CD4-positive, alpha-beta memory T cell (primary cell): ENCODE measurements at regions not wholly inside any gene's neighbourhood (a gene's known extent, or its start where the extent isn't known, plus 50 kb on each side); places are given as distances from the start of the nearest gene placed in this dataset.

Experiments
- CTCF ChIA-PET: fragments of 350-600 bp; sonication (Branson Sonifier 250); formaldehyde crosslinking; loops from one replicate; lab custom pipeline; 2021; ENCODE audit warnings: inconsistent platforms; ENCODE audit not compliant: partially characterized antibody; lab: Charles Lee
- POLR2A ChIA-PET: fragments of 350-600 bp; sonication (Branson Sonifier 250); formaldehyde crosslinking; loops from one replicate; lab custom pipeline; 2021; ENCODE audit not compliant: partially characterized antibody; lab: Charles Lee
- DNase-seq, 5 donors: peaks; one replicate each; pipeline versions ENCODE4 v3.0.0 to v3.0.0-alpha.2; 2020 to 2022; ENCODE audit warnings: mixed read lengths in 1 of 5
- H3K27ac ChIP-seq: one replicate; pipeline ENCODE4 v1.7.0; 2013; ENCODE audit warnings: low read depth, low read length
- H3K27me3 ChIP-seq: 2 replicates; pipeline ENCODE4 v1.7.0; 2013; ENCODE audit warnings: mild to moderate bottlenecking, low read length, moderate library complexity; ENCODE audit not compliant: insufficient read depth
- H3K36me3 ChIP-seq: 2 replicates; pipeline ENCODE4 v1.7.0; 2013; ENCODE audit warnings: mild to moderate bottlenecking, low read length, moderate library complexity; ENCODE audit not compliant: insufficient read depth
- H3K4me1 ChIP-seq: 2 replicates; pipeline ENCODE4 v1.7.0; 2013; ENCODE audit warnings: mild to moderate bottlenecking, low read length, moderate library complexity; ENCODE audit not compliant: insufficient read depth
- H3K4me3 ChIP-seq, 2 donors: one replicate each; pipeline ENCODE4 v1.7.0; 2013; ENCODE audit warnings: low read length in 2 of 2, mild to moderate bottlenecking in 1 of 2
- H3K9me3 ChIP-seq, 2 donors: one replicate each; pipeline ENCODE4 v1.7.0; 2013; ENCODE audit warnings: low read length in 2 of 2, control low read depth in 1 of 2; ENCODE audit not compliant: control insufficient read depth in 1 of 2
- H3K27ac Mint-ChIP-seq, 7 donors: one replicate each; pipeline ENCODE4 v1.8.0; 2020 to 2021; ENCODE audit warnings: mixed read lengths in 7 of 7, mild to moderate bottlenecking in 6 of 7, inconsistent platforms in 3 of 7, moderate library complexity in 3 of 7
- H3K27me3 Mint-ChIP-seq, 2 donors: one replicate each; pipeline ENCODE4 v1.8.0; 2020 to 2021; ENCODE audit warnings: mixed read lengths in 2 of 2
- H3K36me3 Mint-ChIP-seq, 2 donors: one replicate each; pipeline ENCODE4 v1.8.0; 2020 to 2021; ENCODE audit warnings: mixed read lengths in 2 of 2, inconsistent platforms in 1 of 2, mild to moderate bottlenecking in 1 of 2
- H3K4me1 Mint-ChIP-seq, 4 donors: one replicate each; pipeline ENCODE4 v1.8.0; 2020 to 2021; ENCODE audit warnings: mixed read lengths in 4 of 4, mild to moderate bottlenecking in 1 of 4
- H3K4me3 Mint-ChIP-seq, 8 donors: one replicate each; pipeline ENCODE4 v1.8.0; 2020 to 2021; ENCODE audit warnings: mixed read lengths in 8 of 8, mild to moderate bottlenecking in 7 of 8, moderate library complexity in 6 of 8, inconsistent platforms in 3 of 8
- H3K9me3 Mint-ChIP-seq, 8 donors: one replicate each; pipeline ENCODE4 v1.8.0; 2020 to 2021; ENCODE audit warnings: mixed read lengths in 8 of 8, mild to moderate bottlenecking in 5 of 8, inconsistent platforms in 3 of 8, moderate library complexity in 1 of 8
- intact Hi-C: fragments of 100-400 bp; cut with micrococcal nuclease; formaldehyde crosslinking; loops from one replicate; pipeline ENCODE4 v1.15.1; 2023

DNA sequence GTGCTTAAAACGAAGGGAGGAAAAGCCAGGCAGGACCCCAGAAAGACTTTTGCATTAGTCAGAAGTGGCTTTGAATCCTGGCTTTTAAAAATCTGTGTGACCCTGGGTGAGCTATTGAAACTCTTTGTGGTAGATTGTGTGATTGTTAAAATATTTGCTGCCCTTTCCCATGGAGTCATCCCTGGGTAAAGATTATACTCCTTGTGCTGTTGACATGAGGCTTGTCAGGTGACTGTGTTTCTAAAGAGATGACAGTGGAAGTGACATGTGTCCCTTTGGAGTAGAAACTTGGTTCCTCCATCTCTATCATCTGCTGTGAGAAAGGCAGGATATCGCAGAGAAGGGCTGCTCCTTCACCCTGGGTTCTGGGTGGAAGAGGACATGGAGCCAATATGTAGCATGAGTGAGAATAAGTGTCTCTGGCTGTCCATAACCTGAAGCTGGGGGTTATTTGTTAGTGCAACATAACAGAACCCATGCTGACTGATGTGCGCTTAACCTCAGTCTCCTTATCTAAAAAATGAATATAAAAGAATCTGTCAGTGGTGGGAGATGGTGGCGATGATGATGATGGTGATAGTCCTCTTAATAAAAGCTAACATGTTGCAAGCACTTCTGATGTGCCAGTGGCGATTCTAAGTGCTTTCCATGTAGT lies 187.6 kb downstream of the RHOU start:
- no peaks in the 10 kb centered on the region for H3K27me3 Mint-ChIP-seq
- no peak overlapping the region for H3K4me3 Mint-ChIP-seq
- H3K9me3 ChIP-seq: no peaks in the 10 kb centered on the region
- no peaks in the 10 kb centered on the region for H3K36me3 ChIP-seq
- no peaks in the 10 kb centered on the region for H3K4me1 ChIP-seq
- intact Hi-C loops: no loop called here
- no peak overlapping the region for H3K4me3 ChIP-seq
- peaks cover 0 to 7% (median 0%) of the 10 kb centered on the region in 8 donors for H3K9me3 Mint-ChIP-seq
- peaks cover 0 to 7% (median 4%) of the 10 kb centered on the region in 4 donors for H3K4me1 Mint-ChIP-seq
- no peak for DNase-seq
- H3K27ac Mint-ChIP-seq: no peak overlapping the region
- ChIA-PET CTCF (interaction anchor here (1.2 kb wide), 1 partner anchor 122 kb away, joined by 3 read pairs; no protein-coding TSS in a partner anchor), POLR2A (no interaction called here)
- H3K27me3 ChIP-seq: no peaks in the 10 kb centered on the region
- no peaks in the 10 kb centered on the region for H3K36me3 Mint-ChIP-seq
- no peak overlapping the region for H3K27ac ChIP-seq

DNA sequence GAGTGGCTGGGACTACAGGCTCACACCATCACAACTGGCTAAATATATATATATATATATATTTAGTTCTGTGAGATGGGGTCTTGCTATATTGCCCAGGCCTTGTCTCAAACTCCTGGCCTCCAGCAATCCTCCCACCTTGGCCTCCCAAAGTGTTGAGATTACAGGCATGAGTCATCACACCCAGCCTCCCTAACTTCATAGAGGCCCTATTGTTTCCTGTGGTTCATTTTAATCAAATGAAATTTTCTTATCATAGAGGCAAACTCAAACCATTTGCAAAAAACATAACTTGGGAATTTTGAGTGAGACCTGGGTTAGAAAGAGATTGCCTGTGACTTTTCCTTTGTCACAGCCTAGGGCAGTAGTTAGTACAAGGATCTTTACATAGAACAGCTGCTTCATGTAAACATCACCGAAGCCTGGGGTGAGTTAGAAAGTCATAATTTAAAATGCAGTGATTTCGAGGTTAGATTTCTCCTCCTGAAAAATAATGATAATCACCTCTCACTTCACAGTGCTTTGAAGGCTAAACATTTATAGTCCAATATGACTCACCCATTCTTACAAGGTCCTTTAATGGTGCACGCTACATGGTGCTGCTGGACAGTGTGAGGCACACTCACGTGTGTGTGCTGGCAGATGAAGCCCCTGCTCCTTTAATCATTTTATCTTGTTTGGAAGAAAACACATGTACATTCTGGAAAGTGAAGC lies 188.9 kb downstream of the RHOU start:
- ChIA-PET POLR2A (no interaction called here), CTCF (no interaction called here)
- Mint-ChIP-seq H3K27me3 (no peaks in the 10 kb centered on the region), H3K36me3 (no peaks in the 10 kb centered on the region), H3K4me3 (no peak overlapping the region), H3K9me3 (peaks cover 0 to 7% (median 1%) of the 10 kb centered on the region in 8 donors), H3K4me1 (peaks cover 0 to 10% (median 5%) of the 10 kb centered on the region in 4 donors), H3K27ac (no peak overlapping the region)
- H3K9me3 ChIP-seq: no peaks in the 10 kb centered on the region
- no peaks in the 10 kb centered on the region for H3K27me3 ChIP-seq
- no peak overlapping the region for H3K4me3 ChIP-seq
- no peaks in the 10 kb centered on the region for H3K36me3 ChIP-seq
- intact Hi-C loops: no loop called here
- H3K4me1 ChIP-seq: no peaks in the 10 kb centered on the region
- DNase-seq: no peak
- H3K27ac ChIP-seq: no peak overlapping the region

DNA sequence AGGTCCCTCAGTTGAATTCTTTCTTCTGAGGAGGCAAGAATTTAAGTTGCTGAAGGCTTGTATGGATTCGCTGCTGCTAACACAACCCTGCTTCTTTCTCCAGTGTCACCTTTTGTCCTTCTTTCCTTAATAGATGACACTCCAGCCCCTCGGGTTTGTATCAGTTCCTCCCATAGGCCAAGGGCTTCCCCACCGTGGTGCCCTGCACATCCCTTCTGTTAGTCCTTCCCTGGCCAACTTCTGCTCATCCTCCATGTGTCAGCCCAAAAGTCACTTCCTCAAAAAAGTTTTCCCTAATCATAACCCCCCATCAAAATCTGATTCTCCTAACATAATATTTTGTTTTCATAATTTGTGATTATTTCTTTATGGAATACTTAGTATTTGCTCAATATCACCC lies 190.4 kb downstream of the RHOU start:
- H3K4me1 Mint-ChIP-seq: peaks cover 0 to 10% (median 5%) of the 10 kb centered on the region in 4 donors

DNA sequence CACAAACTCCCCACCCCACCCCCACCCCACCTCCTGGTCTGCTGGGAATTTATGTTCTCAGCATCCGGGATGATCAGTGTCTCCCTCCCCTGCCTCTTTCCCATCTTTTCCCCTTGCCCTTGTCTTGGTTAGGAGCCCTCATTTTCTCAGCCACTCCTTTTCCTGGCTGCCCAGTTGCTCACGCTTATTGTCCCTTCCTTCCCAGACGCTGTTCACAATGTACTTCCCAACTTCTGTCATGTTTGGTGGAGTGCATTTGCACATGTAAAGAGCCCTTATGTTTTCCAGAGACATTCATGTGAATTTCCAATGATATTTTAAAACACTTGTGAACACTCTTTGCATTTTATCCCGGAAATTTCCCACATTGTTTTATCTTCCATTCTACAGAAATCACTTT lies 192.1 kb downstream of the RHOU start:
- Mint-ChIP-seq H3K4me1 (peaks cover 0 to 5% (median 2%) of the 10 kb centered on the region in 4 donors), H3K4me3 (no peak overlapping the region), H3K27me3 (no peaks in the 10 kb centered on the region), H3K27ac (no peak overlapping the region), H3K36me3 (no peaks in the 10 kb centered on the region), H3K9me3 (peaks cover 0 to 12% (median 7%) of the 10 kb centered on the region in 8 donors)
- no peak overlapping the region for H3K27ac ChIP-seq
- H3K36me3 ChIP-seq: no peaks in the 10 kb centered on the region
- no peak for DNase-seq
- CTCF ChIA-PET: no interaction called here
- intact Hi-C loops: no loop called here
- H3K4me1 ChIP-seq: no peaks in the 10 kb centered on the region
- POLR2A ChIA-PET: no interaction called here
- no peaks in the 10 kb centered on the region for H3K27me3 ChIP-seq
- H3K4me3 ChIP-seq: no peak overlapping the region
- no peaks in the 10 kb centered on the region for H3K9me3 ChIP-seq

More for the DNA sequence above, 190.4 kb downstream of the RHOU start:
- Mint-ChIP-seq H3K4me3 (no peak overlapping the region), H3K27me3 (no peaks in the 10 kb centered on the region), H3K36me3 (no peaks in the 10 kb centered on the region), H3K9me3 (peaks cover 0 to 12% (median 7%) of the 10 kb centered on the region in 8 donors), H3K27ac (no peak overlapping the region)
- Histone ChIP-seq H3K27ac (no peak overlapping the region), H3K9me3 (no peaks in the 10 kb centered on the region), H3K36me3 (no peaks in the 10 kb centered on the region), H3K4me3 (no peak overlapping the region), H3K4me1 (no peaks in the 10 kb centered on the region), H3K27me3 (no peaks in the 10 kb centered on the region)
- POLR2A ChIA-PET: no interaction called here
- CTCF ChIA-PET: no interaction called here
- no peak for DNase-seq
- intact Hi-C loops: no loop called here

DNA sequence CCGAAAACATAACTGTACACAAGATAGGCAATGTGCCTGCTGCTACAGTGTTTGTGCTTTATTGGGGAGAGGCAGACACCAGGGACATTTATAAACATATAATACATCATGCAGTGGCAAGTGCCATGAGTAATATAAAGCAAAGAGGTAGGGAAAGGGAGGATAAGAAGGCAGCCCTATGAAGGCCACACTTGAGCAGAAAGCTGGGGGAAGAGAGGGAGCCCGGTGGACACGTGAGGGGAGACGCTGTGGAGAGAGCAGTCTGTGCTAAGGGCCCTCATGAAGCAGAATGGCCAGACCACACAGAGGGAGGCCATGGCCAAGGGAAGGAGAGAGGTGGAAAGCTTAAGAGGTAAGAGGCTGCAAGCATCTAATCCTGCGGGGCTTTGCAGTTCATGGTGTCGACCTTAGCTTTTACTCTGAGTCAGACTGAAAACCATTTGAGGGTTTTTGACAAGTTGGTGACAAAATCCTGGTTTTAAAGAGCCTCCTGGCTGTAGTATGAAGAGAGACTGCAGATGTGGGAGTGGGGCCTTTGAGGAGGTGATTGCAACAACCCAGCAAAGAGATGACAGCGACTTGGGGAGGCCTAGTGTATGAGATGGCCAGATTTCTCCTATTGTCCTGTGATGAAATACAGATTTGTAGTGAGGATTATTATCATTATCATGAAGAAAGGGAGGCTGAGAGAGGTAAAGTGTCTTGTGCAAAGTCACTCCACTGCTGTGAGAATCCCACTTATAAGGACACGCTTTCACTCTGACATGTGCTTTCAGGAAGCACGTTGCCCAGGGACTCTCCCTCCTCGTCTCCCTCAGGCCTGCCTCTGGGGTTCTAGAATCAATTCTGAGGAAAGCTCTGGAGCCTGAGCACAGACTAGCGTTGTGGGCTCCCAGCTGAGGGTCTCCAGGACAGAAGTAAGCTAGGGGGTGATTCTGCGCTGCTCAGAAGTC lies 192.9 kb downstream of the RHOU start:
- Histone ChIP-seq H3K4me3 (no peak overlapping the region), H3K36me3 (no peaks in the 10 kb centered on the region), H3K27me3 (no peaks in the 10 kb centered on the region), H3K27ac (no peak overlapping the region), H3K4me1 (no peaks in the 10 kb centered on the region), H3K9me3 (no peaks in the 10 kb centered on the region)
- no peak for DNase-seq
- H3K4me3 Mint-ChIP-seq: no peak overlapping the region
- intact Hi-C loops: no loop called here
- POLR2A ChIA-PET: no interaction called here
- no peaks in the 10 kb centered on the region for H3K27me3 Mint-ChIP-seq
- H3K9me3 Mint-ChIP-seq: peaks cover 0 to 12% (median 7%) of the 10 kb centered on the region in 8 donors
- CTCF ChIA-PET: no interaction called here
- H3K36me3 Mint-ChIP-seq: no peaks in the 10 kb centered on the region
- H3K27ac Mint-ChIP-seq: no peak overlapping the region
- peaks cover 0 to 5% (median 2%) of the 10 kb centered on the region in 4 donors for H3K4me1 Mint-ChIP-seq

DNA sequence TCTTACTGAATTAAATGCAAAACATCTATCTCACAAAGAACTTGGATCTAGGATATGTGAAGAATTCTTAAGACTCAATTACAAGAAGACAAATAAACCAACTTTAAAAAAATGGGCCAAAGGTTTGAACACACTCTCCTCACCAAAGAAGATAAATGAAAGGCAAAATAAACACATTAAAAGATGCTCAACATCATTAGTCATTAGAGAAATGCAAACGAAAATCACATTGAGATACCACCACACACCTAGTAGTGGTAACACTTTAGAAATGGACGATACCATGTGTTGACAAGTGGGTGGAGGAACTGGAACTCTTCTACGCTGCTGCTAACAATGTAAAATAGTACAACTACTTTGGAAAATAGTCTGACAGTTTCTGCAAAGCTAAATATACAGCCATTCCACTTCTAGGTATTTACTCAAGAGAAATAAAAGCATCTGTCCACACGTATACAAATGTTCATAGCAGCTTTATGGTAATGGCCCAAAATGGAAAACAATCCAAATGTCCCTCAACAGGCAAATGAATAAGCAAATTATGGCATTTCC lies 194.3 kb downstream of the RHOU start:
- Mint-ChIP-seq H3K4me3 (no peak overlapping the region), H3K36me3 (no peaks in the 10 kb centered on the region), H3K27me3 (peaks cover 0 to 1% of the 10 kb centered on the region in 2 donors), H3K4me1 (peaks cover 0 to 5% (median 2%) of the 10 kb centered on the region in 4 donors), H3K27ac (no peak overlapping the region), H3K9me3 (peaks cover 0 to 12% (median 7%) of the 10 kb centered on the region in 8 donors)
- Histone ChIP-seq H3K4me3 (no peak overlapping the region), H3K9me3 (no peaks in the 10 kb centered on the region), H3K4me1 (no peaks in the 10 kb centered on the region), H3K27ac (no peak overlapping the region), H3K36me3 (no peaks in the 10 kb centered on the region), H3K27me3 (no peaks in the 10 kb centered on the region)
- POLR2A ChIA-PET: no interaction called here
- CTCF ChIA-PET: no interaction called here
- intact Hi-C loops: no loop called here
- no peak for DNase-seq
